Pons (tissue), 1 donor: ENCODE measurements at regions not wholly inside any gene's neighbourhood (a gene's known extent, or its start where the extent isn't known, plus 50 kb on each side); places are given as distances from the start of the nearest gene placed in this dataset.

Experiments used
- DNase-seq: peaks from one replicate; pipeline ENCODE4 v3.0.0-alpha.2; 2016; ENCODE audit warnings: low spot score

- no peak for DNase-seq
Measured at GRCh38 chr2:200212862-200213425, 93.5 kb upstream of the SPATS2L start.

- peak; percentile 26 for DNase-seq
Measured at GRCh38 chr2:200216310-200216709, 90.2 kb upstream of the SPATS2L start.

GRCh38 chr2:200217320-200217719 lies 89.2 kb upstream of the SPATS2L start:
- no peak for DNase-seq

- no peak for DNase-seq
Measured at GRCh38 chr2:200218645-200219044, 87.8 kb upstream of the SPATS2L start.

GRCh38 chr2:200219309-200220113 lies 87.0 kb upstream of the SPATS2L start:
- DNase-seq: no peak

- DNase-seq: no peak
Measured at GRCh38 chr2:200220251-200220650, 86.2 kb upstream of the SPATS2L start.

GRCh38 chr2:200221055-200221955 lies 85.2 kb upstream of the SPATS2L start:
- no peak for DNase-seq

GRCh38 chr2:200222791-200223190 lies 83.7 kb upstream of the SPATS2L start:
- no peak for DNase-seq

GRCh38 chr2:200223205-200223784 lies 83.2 kb upstream of the SPATS2L start:
- no peak for DNase-seq

GRCh38 chr2:200225951-200226350 lies 80.5 kb upstream of the SPATS2L start:
- no peak for DNase-seq

GRCh38 chr2:200226451-200227426 lies 79.8 kb upstream of the SPATS2L start:
- no peak for DNase-seq

- DNase-seq: no peak
Measured at GRCh38 chr2:200230716-200231115, 75.8 kb upstream of the SPATS2L start.

GRCh38 chr2:200235533-200235932 lies 71.0 kb upstream of the SPATS2L start:
- no peak for DNase-seq

GRCh38 chr2:200239216-200239615 lies 67.3 kb upstream of the SPATS2L start:
- no peak for DNase-seq

GRCh38 chr2:200242570-200242969 lies 63.9 kb upstream of the SPATS2L start:
- no peak for DNase-seq

- no peak for DNase-seq
Measured at GRCh38 chr2:200243441-200243840, 63.1 kb upstream of the SPATS2L start.

- no peak for DNase-seq
Measured at GRCh38 chr2:200244111-200244510, 62.4 kb upstream of the SPATS2L start.

GRCh38 chr2:200247494-200247893 lies 59.0 kb upstream of the SPATS2L start:
- no peak for DNase-seq

GRCh38 chr2:200252265-200253067 lies 54.0 kb upstream of the SPATS2L start:
- DNase-seq: no peak

- no peak for DNase-seq
Measured at GRCh38 chr2:200253639-200254038, 52.9 kb upstream of the SPATS2L start.
